Activated CD4-positive, alpha-beta T cell treated with anti-CD3 and anti-CD28 coated beads, Interleukin-2, amount 10 ng/mL, durations not matched to agents 7 days and 5 days (primary cell): ENCODE measurements at regions not wholly inside any gene's neighbourhood (a gene's known extent, or its start where the extent isn't known, plus 50 kb on each side); places are given as distances from the start of the nearest gene placed in this dataset.

Experiments
- CTCF ChIA-PET: fragments of 350-600 bp; sonication (Branson Sonifier 250); formaldehyde crosslinking; loops from one replicate; lab custom pipeline; 2021; ENCODE audit warnings: antibody characterized with exemption; lab: Charles Lee
- POLR2A ChIA-PET: fragments of 350-600 bp; sonication (Branson Sonifier 250); formaldehyde crosslinking; loops from one replicate; lab custom pipeline; 2021; ENCODE audit warnings: antibody characterized with exemption; lab: Charles Lee
- DNase-seq: peaks from one replicate; pipeline ENCODE4 v3.0.0-alpha.2; 2020
- H3K27ac Mint-ChIP-seq: one replicate; pipeline ENCODE4 v1.8.0; 2021; ENCODE audit warnings: mild to moderate bottlenecking, moderate library complexity, mixed read lengths
- H3K27me3 Mint-ChIP-seq: one replicate; pipeline ENCODE4 v1.8.0; 2021; ENCODE audit warnings: mixed read lengths
- H3K36me3 Mint-ChIP-seq: one replicate; pipeline ENCODE4 v1.8.0; 2021; ENCODE audit warnings: low read depth, mixed read lengths
- H3K4me1 Mint-ChIP-seq: one replicate; pipeline ENCODE4 v1.8.0; 2021; ENCODE audit warnings: mixed read lengths
- H3K4me3 Mint-ChIP-seq: one replicate; pipeline ENCODE4 v1.8.0; 2021; ENCODE audit warnings: mild to moderate bottlenecking, moderate library complexity, mixed read lengths
- H3K9me3 Mint-ChIP-seq: one replicate; pipeline ENCODE4 v1.8.0; 2021; ENCODE audit warnings: mixed read lengths

DNA sequence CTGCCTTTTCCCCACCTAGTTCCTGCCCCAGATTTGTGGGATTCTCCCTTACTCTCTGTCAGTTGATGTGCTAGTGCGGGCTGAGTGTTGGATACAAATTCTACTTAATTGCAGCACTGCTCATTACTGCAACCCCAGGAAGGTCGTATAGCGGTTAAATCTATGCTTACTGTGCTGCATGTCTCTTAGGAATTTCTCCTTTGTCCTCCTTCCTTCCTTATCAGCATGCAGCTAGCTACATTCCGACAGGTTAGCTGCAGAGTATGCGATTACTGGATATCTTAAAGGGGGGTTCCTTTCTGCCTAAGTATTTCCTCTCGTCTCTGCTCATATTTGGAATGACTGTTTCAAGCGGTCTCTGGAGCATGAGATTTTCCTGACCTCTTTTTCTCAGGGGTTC is 662.8 kb downstream of the TLL1 start:
- H3K27ac Mint-ChIP-seq, result no peak overlapping the region
- no peaks in the 10 kb centered on the region for H3K27me3 Mint-ChIP-seq
- CTCF ChIA-PET, result no interaction called here
- POLR2A ChIA-PET, result no interaction called here
- no peaks in the 10 kb centered on the region for H3K36me3 Mint-ChIP-seq
- DNase-seq, result no peak
- H3K9me3 Mint-ChIP-seq, result no peaks in the 10 kb centered on the region
- no peaks in the 10 kb centered on the region for H3K4me1 Mint-ChIP-seq
- H3K4me3 Mint-ChIP-seq, result no peak overlapping the region

DNA sequence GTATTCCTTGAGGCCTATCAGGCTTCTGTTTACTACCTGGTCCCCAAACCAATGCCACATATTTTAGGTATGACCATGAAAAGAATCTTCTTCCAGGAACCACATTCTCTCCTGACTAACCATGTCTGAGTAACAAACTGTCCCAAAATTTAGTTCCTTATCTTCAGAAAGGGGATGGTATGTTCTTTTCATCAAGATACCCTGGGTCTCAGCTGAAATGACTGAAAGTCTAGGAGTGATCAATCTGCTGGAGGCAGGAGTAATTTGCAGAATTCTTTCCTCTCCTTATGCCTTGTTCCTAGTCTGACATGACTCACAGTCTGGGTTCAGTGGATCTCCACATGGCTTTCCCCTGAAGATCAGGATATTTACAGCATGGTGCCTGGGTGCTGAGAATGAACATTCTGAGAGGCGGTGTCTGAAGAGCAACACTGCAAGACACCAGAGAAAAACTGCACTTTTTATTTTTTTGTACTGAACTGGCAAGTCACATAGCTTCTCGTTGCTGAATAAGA is 665.5 kb downstream of the TLL1 start:
- no peaks in the 10 kb centered on the region for H3K4me1 Mint-ChIP-seq
- POLR2A ChIA-PET, result no interaction called here
- no peaks in the 10 kb centered on the region for H3K9me3 Mint-ChIP-seq

DNA sequence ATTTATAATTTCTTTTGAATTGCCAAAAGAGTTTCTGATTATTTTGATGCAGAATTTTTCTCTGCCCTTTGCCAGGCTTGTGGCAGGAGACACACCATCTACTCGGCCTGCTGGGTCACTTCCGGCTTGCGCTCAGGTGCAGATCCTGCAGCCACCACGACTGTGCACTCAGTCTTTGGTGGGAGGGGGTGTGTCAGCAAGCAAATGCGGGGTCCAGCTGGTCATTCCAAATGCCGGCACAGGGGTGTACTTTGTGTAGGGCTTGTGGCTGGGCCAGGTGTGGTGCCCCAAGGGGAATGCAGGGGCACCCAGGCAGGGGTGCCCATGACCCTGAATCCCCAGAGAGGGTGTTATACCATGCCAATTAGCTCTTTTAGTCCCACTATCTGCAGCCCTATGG is 673.0 kb downstream of the TLL1 start:
- Mint-ChIP-seq H3K4me3 (no peak overlapping the region), H3K27me3 (no peaks in the 10 kb centered on the region), H3K27ac (no peak overlapping the region), H3K9me3 (no peaks in the 10 kb centered on the region), H3K36me3 (no peaks in the 10 kb centered on the region), H3K4me1 (no peaks in the 10 kb centered on the region)
- ChIA-PET POLR2A (no interaction called here), CTCF (no interaction called here)
- no peak for DNase-seq

More for the DNA sequence above, 665.5 kb downstream of the TLL1 start:
- no peak overlapping the region for H3K27ac Mint-ChIP-seq
- H3K27me3 Mint-ChIP-seq, result no peaks in the 10 kb centered on the region
- no peak for DNase-seq
- H3K36me3 Mint-ChIP-seq, result no peaks in the 10 kb centered on the region
- no peak overlapping the region for H3K4me3 Mint-ChIP-seq
- CTCF ChIA-PET, result interaction anchor here (1.0 kb wide), 1 partner anchor 13 kb away, joined by 3 read pairs; no protein-coding TSS in a partner anchor

DNA sequence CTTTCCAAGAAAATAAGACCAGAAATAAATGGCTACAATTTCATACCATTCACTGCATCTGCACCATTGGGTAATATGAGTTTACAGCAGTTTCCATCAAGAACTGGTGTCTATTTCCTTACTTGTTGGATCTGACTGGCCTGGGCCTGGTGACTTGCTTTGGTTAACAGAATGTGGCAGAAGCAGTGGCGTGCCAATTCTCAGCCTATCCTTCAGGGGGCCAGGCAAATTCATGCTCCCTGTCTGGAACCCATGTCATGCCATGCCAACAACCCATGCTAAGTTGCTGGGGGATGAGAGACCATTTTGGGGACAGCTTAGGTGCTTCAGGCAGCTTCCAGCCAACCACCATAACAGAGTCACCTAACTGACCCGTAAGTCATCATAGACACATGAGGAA is 656.7 kb downstream of the SPOCK3 start:
- ChIA-PET CTCF (no interaction called here), POLR2A (no interaction called here)
- Mint-ChIP-seq H3K36me3 (no peaks in the 10 kb centered on the region), H3K9me3 (peaks cover 5% of the 10 kb centered on the region), H3K4me3 (no peak overlapping the region), H3K4me1 (no peaks in the 10 kb centered on the region), H3K27me3 (no peaks in the 10 kb centered on the region), H3K27ac (no peak overlapping the region)
- DNase-seq, result no peak

DNA sequence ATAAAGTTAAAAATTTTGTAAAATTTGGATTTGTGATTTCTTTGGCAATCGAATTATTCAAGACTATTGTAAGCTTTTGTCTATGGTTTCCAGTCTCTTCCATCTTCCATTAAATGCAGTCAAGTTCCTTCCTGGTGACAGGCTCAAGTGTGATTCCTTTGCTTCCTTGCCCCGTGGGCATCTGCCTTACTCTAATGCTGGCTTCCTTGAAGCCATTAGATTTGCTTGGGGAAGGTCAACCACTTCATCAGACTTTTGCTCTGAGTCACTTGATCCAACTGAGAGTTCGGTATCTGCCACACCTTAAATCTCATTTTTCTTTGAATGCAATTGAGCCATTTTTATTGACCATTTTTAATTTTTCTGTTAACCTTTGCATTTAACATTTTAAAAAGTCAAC is 648.8 kb downstream of the SPOCK3 start:
- Mint-ChIP-seq H3K36me3 (no peaks in the 10 kb centered on the region), H3K4me3 (no peak overlapping the region), H3K9me3 (no peaks in the 10 kb centered on the region), H3K27me3 (no peaks in the 10 kb centered on the region), H3K4me1 (no peaks in the 10 kb centered on the region), H3K27ac (no peak overlapping the region)
- no peak for DNase-seq
- POLR2A ChIA-PET, result no interaction called here
- CTCF ChIA-PET, result no interaction called here

DNA sequence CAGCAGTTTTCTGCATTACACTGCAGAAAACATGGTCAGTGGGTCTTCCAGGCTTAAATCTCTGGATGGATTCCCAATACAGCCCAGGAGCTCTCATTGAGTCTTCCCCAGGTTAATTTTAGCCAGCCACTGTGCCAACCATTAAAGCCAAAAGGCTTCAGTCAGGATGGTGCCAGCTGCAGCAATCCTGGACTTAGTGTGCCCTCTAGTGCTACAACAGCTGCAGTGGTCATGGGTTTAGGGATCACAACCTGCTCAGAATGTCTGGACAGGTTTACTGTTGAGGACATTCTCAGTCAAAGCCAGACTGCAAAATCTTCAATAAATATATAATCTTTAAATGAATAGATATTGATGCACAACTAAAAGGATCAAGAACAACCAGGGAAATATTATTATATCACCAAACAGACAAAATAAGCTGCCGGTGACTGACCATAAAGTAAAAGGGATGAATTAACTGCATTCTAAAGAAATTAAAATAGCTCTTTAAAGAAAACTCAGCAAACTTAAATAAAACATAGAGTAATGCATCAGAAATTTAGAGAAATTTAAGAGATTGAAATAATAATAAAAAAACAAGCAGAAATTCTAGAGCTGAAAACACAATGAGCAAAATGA is 639.9 kb downstream of the SPOCK3 start:
- Mint-ChIP-seq H3K4me1 (no peaks in the 10 kb centered on the region), H3K4me3 (no peak overlapping the region), H3K27ac (no peak overlapping the region), H3K9me3 (no peaks in the 10 kb centered on the region), H3K27me3 (no peaks in the 10 kb centered on the region), H3K36me3 (no peaks in the 10 kb centered on the region)
- DNase-seq, result no peak
- ChIA-PET POLR2A (no interaction called here), CTCF (interaction anchor here (0.7 kb wide), 1 partner anchor 43 kb away, joined by 3 read pairs; no protein-coding TSS in a partner anchor)

DNA sequence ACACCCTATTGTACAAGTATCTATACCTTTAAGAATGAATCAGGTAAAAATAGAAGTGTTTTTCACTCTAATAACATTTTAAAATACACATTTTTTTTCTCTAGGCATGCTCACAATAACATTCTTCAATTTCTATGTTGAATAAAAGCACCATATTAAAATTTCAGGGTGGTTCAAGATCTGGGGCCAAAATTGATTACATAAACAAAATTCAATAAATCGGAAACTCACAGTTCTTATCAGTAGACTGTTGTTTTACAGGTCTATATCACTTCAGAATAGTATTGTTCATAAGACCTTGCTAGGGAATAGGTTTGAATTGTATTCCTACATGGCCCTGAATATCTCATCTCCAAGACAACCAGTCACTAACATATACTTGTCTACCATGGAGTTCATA is 634.0 kb downstream of the SPOCK3 start:
- no peaks in the 10 kb centered on the region for H3K4me1 Mint-ChIP-seq

DNA sequence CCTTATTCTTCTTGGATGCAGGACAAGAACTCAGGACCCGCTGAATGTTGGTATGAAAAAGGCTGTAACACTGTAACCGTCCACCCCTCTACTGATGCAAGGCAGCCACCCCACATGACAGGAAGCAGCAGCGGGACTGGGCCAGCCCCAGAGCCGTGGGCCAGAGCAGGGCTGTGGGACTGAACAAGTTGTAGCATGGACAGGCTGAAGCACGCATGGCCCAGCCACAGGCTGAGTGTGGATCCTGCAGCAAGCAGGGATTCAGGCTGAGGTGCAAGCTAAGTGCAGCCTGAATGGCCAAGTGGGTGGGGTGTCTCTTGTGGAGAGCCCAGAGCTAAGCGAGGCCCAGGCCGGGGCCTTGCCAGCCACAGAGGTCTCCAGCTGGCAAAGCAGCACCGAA is 632.2 kb downstream of the SPOCK3 start:
- H3K36me3 Mint-ChIP-seq, result no peaks in the 10 kb centered on the region
- no peaks in the 10 kb centered on the region for H3K4me1 Mint-ChIP-seq
- H3K9me3 Mint-ChIP-seq, result no peaks in the 10 kb centered on the region
- ChIA-PET CTCF (no interaction called here), POLR2A (no interaction called here)
- no peak overlapping the region for H3K27ac Mint-ChIP-seq
- H3K4me3 Mint-ChIP-seq, result no peak overlapping the region
- no peak for DNase-seq
- H3K27me3 Mint-ChIP-seq, result no peaks in the 10 kb centered on the region

More for the DNA sequence above, 634.0 kb downstream of the SPOCK3 start:
- H3K27me3 Mint-ChIP-seq, result no peaks in the 10 kb centered on the region
- no peak overlapping the region for H3K27ac Mint-ChIP-seq
- no peaks in the 10 kb centered on the region for H3K9me3 Mint-ChIP-seq
- POLR2A ChIA-PET, result no interaction called here
- CTCF ChIA-PET, result no interaction called here
- no peak for DNase-seq
- H3K4me3 Mint-ChIP-seq, result no peak overlapping the region
- H3K36me3 Mint-ChIP-seq, result no peaks in the 10 kb centered on the region

DNA sequence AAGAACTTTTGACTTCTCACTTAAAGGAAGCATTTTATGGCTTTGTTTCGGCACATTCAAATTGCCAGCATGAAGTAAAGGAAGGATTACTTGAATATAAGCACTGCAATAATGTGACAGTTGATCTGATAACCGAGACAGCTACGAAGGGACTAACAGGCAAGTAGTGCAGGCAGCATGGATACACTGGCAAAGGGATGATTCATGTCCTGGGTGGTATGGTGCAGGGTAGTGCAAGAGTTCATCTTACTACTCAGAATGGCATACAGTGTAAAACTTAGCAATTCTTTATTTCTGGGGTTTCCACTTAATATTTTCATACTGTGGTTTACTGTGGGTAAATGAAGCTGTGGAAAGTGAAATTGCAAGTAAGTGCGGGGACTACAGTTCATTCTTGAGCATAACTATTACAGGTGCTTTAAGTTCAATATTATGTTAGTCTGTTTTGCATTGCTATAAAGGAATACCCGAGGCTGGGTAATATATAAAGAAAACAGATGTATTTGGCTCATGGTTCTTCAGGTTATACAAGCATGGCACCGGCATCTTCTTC is 611.8 kb downstream of the SPOCK3 start:
- H3K36me3 Mint-ChIP-seq, result no peaks in the 10 kb centered on the region
- no peak overlapping the region for H3K4me3 Mint-ChIP-seq
- no peaks in the 10 kb centered on the region for H3K4me1 Mint-ChIP-seq
- no peaks in the 10 kb centered on the region for H3K9me3 Mint-ChIP-seq
- H3K27ac Mint-ChIP-seq, result no peak overlapping the region
- CTCF ChIA-PET, result no interaction called here
- DNase-seq, result no peak
- H3K27me3 Mint-ChIP-seq, result no peaks in the 10 kb centered on the region
- POLR2A ChIA-PET, result no interaction called here

DNA sequence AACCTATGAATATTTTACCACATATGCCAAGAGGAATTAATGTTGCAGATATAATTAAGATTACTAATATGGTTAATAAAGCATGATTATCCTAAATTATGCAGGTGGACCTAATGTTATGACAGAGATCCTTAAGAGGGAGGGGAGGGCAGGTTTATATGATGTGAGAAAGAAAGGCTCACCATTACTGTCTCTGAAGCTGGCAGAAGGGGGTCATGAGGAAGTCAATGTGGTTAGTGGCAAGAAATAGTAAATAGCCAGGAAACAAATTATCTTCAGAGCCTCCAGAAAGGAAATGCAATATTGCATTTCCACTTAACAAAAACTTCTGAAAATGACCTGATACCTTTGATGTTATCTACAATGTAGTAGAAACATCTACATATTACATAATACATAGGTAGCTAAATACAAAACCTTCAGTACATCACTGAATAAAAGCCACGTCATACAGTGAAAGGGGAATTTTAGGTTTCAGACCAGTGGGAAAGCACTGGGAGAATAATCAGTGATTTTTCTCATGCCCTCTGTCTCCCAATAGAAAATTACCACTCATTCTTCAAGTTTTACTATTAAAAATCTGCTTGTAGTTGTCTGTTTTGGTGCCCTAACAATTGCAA is 609.2 kb downstream of the SPOCK3 start:
- no peaks in the 10 kb centered on the region for H3K36me3 Mint-ChIP-seq
- no peaks in the 10 kb centered on the region for H3K9me3 Mint-ChIP-seq
- no peak overlapping the region for H3K4me3 Mint-ChIP-seq
- H3K27me3 Mint-ChIP-seq, result no peaks in the 10 kb centered on the region
- ChIA-PET POLR2A (no interaction called here), CTCF (no interaction called here)
- DNase-seq, result no peak
- H3K4me1 Mint-ChIP-seq, result no peaks in the 10 kb centered on the region
- no peak overlapping the region for H3K27ac Mint-ChIP-seq

DNA sequence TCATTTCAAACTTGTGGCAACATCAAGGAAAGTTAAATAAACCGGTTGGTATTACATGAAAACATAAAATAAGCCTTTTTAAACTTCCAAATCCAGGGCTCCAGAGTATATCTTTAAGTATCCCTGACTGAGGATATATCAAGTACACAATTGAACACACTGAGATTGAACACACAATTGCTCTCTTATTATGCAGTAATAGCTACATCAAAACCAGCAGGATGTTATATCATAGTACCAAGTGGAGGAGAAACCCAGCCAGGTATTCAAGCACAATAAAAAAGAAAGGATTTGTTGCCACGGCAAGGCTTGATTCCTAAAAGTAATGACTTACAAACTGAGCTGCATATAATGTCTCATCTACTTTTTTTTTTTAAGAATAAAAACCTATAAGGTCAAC is 605.8 kb downstream of the SPOCK3 start:
- H3K36me3 Mint-ChIP-seq, result no peaks in the 10 kb centered on the region
- H3K4me3 Mint-ChIP-seq, result no peak overlapping the region
- H3K4me1 Mint-ChIP-seq, result no peaks in the 10 kb centered on the region
- no peak overlapping the region for H3K27ac Mint-ChIP-seq
- ChIA-PET CTCF (no interaction called here), POLR2A (no interaction called here)
- no peaks in the 10 kb centered on the region for H3K27me3 Mint-ChIP-seq
- DNase-seq, result no peak
- no peaks in the 10 kb centered on the region for H3K9me3 Mint-ChIP-seq

DNA sequence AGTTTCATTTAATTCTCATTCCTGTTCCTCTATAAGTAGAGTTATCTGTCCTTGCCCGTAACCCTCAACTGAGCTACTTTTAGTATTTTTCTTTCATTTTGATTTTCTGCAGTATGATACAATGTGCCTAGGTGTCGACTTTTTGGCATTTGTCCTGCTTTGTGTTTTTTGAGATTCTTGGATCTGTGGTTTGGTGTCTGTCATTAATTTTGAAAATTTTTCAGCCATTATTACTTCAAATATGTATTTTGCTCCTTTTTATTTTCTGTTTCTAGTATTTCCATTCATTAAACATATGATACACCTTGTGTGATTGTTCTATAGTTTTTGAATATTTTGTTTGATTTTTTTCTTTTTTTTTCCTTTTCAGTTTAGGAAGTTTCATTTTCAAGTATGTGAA is 598.9 kb downstream of the SPOCK3 start:
- Mint-ChIP-seq H3K27me3 (no peaks in the 10 kb centered on the region), H3K27ac (no peak overlapping the region), H3K4me3 (no peak overlapping the region), H3K9me3 (peaks cover 2% of the 10 kb centered on the region), H3K36me3 (no peaks in the 10 kb centered on the region), H3K4me1 (no peaks in the 10 kb centered on the region)
- ChIA-PET CTCF (no interaction called here), POLR2A (no interaction called here)
- DNase-seq, result no peak

DNA sequence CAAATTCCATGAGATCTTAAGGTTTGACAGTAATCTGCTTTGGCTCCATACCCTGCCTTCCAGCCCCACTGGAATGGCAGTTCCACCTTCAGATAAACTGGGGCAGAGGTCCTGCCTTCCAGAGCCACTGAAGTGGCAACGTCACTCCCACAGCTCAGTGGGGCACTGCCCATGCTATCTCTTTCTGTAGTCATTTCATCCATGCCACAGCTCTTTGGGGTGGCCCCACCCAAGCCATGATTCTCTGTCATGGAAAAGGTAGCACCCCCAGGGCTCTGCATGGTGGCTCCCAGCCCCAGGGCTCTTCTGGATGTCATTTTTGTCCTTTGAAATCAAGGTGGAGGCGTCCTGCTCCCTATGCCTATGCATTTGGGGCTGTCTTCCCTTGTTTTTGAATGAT is 596.5 kb downstream of the SPOCK3 start:
- no peak for DNase-seq
- POLR2A ChIA-PET, result no interaction called here
- Mint-ChIP-seq H3K27ac (no peak overlapping the region), H3K27me3 (no peaks in the 10 kb centered on the region), H3K4me3 (no peak overlapping the region), H3K4me1 (no peaks in the 10 kb centered on the region), H3K9me3 (peaks cover 2% of the 10 kb centered on the region), H3K36me3 (no peaks in the 10 kb centered on the region)
- CTCF ChIA-PET, result interaction anchor here (0.5 kb wide), 1 partner anchor 43 kb away, joined by 3 read pairs; no protein-coding TSS in a partner anchor
